ENCODE measurements at regions not wholly inside any gene's neighbourhood (a gene's known extent, or its start where the extent isn't known, plus 50 kb on each side); places are given as distances from the start of the nearest gene placed in this dataset.

- Histone ChIP-seq H3K36me3 (ENCODE audit: insufficient read depth) (0 out of 2 replicates have a peak, but pooled peaks cover 4% of the 10 kb centered on the region), H3F3A (replicated peaks; ENCODE audit: low read depth) (no peaks in the 10 kb centered on the region), H3K27ac (ENCODE audit: low read depth) (no peak overlapping the region), H4K20me1 (replicated peaks; ENCODE audit: insufficient read depth) (no peaks in the 10 kb centered on the region), H3K4me1 (ENCODE audit: insufficient read depth) (no peaks in the 10 kb centered on the region), H2AFZ (no peak overlapping the region), H3K27me3 (ENCODE audit: insufficient read depth) (no peaks in the 10 kb centered on the region), H3K9me2 (ENCODE audit: insufficient read depth) (peaks cover 5% of the 10 kb centered on the region; the same call in 1 of the 2 replicates), H3K4me2 (no peak overlapping the region), H3K79me2 (replicated peaks; ENCODE audit: insufficient read depth) (no peaks in the 10 kb centered on the region), H3K4me3 (no peak overlapping the region)
- DNase-seq (ENCODE audit: low spot score): no peak
- H3K27me3 Mint-ChIP-seq (ENCODE audit: insufficient read depth, low read depth, poor library complexity): no peaks in the 10 kb centered on the region
- no peak overlapping the region for H3K27ac Mint-ChIP-seq
- no peak for ATAC-seq
- H3K4me1 Mint-ChIP-seq: no peaks in the 10 kb centered on the region
- H3K4me3 Mint-ChIP-seq: no peak overlapping the region
- H3K9me3 Mint-ChIP-seq: peaks cover 30% of the 10 kb centered on the region
- H3K36me3 Mint-ChIP-seq (ENCODE audit: low read depth): peaks cover 21% of the 10 kb centered on the region
- TF ChIP-seq ZNF114 (CRISPR knock-in tag; IDR thresholded peaks at IDR 0.05) (no peak), REST (IDR thresholded peaks at IDR 0.05; ENCODE audit: unreplicated experiment) (no peak), JUNB (IDR thresholded peaks at IDR 0.05; ENCODE audit: unreplicated experiment) (no peak), ZNF331 (CRISPR knock-in tag; IDR thresholded peaks at IDR 0.05; ENCODE audit: low read depth) (no peak), CTCF (conservative IDR thresholded peaks at IDR 0.05; ENCODE audit: low read depth in 2 of 2) (no peak), STAT1 (IDR thresholded peaks at IDR 0.05; ENCODE audit: unreplicated experiment) (no peak), EZH2phosphoT487 (IDR thresholded peaks at IDR 0.05; ENCODE audit: unreplicated experiment) (no peak), POLR2AphosphoS5 (IDR thresholded peaks at IDR 0.05; ENCODE audit: low read depth) (no peak), EZH2 (IDR thresholded peaks at IDR 0.05; ENCODE audit: low read depth, unreplicated experiment) (no peak), NANOG (IDR thresholded peaks at IDR 0.05; ENCODE audit: borderline replicate concordance) (no peak)
- TF ChIP-seq, protein P1, sequence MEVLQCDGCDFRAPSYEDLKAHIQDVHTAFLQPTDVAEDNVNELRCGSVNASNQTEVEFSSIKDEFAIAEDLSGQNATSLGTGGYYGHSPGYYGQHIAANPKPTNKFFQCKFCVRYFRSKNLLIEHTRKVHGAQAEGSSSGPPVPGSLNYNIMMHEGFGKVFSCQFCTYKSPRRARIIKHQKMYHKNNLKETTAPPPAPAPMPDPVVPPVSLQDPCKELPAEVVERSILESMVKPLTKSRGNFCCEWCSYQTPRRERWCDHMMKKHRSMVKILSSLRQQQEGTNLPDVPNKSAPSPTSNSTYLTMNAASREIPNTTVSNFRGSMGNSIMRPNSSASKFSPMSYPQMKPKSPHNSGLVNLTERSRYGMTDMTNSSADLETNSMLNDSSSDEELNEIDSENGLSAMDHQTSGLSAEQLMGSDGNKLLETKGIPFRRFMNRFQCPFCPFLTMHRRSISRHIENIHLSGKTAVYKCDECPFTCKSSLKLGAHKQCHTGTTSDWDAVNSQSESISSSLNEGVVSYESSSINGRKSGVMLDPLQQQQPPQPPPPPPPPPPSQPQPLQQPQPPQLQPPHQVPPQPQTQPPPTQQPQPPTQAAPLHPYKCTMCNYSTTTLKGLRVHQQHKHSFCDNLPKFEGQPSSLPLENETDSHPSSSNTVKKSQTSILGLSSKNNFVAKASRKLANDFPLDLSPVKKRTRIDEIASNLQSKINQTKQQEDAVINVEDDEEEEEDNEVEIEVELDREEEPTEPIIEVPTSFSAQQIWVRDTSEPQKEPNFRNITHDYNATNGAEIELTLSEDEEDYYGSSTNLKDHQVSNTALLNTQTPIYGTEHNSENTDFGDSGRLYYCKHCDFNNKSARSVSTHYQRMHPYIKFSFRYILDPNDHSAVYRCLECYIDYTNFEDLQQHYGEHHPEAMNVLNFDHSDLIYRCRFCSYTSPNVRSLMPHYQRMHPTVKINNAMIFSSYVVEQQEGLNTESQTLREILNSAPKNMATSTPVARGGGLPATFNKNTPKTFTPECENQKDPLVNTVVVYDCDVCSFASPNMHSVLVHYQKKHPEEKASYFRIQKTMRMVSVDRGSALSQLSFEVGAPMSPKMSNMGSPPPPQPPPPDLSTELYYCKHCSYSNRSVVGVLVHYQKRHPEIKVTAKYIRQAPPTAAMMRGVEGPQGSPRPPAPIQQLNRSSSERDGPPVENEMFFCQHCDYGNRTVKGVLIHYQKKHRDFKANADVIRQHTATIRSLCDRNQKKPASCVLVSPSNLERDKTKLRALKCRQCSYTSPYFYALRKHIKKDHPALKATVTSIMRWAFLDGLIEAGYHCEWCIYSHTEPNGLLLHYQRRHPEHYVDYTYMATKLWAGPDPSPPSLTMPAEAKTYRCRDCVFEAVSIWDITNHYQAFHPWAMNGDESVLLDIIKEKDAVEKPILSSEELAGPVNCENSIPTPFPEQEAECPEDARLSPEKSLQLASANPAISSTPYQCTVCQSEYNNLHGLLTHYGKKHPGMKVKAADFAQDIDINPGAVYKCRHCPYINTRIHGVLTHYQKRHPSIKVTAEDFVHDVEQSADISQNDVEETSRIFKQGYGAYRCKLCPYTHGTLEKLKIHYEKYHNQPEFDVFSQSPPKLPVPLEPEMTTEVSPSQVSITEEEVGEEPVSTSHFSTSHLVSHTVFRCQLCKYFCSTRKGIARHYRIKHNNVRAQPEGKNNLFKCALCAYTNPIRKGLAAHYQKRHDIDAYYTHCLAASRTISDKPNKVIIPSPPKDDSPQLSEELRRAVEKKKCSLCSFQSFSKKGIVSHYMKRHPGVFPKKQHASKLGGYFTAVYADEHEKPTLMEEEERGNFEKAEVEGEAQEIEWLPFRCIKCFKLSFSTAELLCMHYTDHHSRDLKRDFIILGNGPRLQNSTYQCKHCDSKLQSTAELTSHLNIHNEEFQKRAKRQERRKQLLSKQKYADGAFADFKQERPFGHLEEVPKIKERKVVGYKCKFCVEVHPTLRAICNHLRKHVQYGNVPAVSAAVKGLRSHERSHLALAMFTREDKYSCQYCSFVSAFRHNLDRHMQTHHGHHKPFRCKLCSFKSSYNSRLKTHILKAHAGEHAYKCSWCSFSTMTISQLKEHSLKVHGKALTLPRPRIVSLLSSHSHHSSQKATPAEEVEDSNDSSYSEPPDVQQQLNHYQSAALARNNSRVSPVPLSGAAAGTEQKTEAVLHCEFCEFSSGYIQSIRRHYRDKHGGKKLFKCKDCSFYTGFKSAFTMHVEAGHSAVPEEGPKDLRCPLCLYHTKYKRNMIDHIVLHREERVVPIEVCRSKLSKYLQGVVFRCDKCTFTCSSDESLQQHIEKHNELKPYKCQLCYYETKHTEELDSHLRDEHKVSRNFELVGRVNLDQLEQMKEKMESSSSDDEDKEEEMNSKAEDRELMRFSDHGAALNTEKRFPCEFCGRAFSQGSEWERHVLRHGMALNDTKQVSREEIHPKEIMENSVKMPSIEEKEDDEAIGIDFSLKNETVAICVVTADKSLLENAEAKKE (CRISPR knock-in tag; IDR thresholded peaks at IDR 0.05): no peak
These were observed 530.3 kb downstream of the EPHA5 start for GRCh38 chr4:65139998-65140397.

All from GM23338 (cell line).